ENCODE measurements at regions not wholly inside any gene's neighbourhood (a gene's known extent, or its start where the extent isn't known, plus 50 kb on each side); places are given as distances from the start of the nearest gene placed in this dataset.

DNA sequence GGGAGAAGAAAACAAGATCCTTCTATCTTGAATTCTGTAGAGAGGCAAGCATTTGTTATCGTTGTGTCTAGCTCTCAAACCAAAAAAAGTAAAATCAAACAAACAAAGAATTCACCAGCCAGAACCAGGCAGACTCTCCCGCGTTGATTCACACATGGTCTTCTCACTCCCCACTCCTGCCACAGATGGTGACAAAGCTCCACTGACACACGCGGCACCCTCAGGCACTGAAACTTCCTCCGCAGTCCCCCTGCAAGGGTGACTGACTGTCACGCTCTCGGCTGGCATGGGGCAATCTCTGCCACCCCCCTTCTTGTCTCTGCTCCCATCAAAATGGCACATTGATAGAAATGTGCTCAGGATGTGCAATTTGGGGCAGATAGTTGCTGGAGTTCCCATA lies 304.9 kb downstream of the DHX15 start:
- no peak for DNase-seq

GRCh38 chr4:24278693-24279092 lies 305.7 kb downstream of the DHX15 start:
- DNase-seq: no peak

DNA sequence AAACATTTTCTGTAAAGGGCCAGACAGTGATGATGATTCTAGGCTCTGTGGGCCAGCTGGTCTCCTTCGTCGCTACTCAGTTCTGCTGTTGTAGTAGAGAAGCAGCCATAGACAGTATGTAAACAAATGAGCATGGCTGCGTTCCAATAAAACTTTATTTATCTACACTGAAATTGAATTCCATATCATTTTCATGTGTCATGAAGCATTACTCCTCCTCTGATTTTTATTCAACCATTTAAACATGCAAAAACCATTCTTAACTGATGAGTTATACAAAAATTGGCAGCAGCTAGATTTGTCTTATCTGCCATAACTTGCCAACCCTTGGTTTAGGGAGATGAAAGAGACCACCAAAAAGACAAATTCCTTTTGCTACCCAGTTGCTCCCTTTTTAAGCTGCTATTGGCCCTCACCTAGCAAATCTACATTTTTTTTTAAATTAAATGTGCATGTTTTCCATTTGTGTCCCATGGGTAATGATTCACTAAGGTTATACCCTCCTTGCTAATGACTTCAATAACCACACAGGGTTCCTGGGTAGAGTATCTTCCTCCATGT lies 309.9 kb downstream of the DHX15 start:
- DNase-seq: no peak

DNA sequence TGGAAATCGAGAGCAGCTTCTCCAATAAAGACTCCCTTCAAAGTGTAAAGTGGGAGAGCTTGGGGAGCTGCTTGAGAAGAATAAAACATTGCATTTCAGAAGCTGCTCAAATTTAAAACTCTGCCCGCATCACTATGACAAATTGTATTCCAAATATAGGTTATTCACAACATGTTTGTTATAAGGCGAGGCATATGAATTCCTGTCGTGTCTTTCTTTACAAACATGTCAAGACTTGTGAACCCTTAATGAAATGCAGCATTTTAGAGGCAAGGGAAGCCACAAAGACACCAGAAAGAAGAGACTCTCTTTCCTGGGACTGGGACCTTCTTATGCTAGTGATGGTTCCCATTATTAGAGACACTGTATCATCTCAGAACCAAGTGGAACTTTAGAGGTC lies 311.2 kb downstream of the DHX15 start:
- no peak for DNase-seq

DNA sequence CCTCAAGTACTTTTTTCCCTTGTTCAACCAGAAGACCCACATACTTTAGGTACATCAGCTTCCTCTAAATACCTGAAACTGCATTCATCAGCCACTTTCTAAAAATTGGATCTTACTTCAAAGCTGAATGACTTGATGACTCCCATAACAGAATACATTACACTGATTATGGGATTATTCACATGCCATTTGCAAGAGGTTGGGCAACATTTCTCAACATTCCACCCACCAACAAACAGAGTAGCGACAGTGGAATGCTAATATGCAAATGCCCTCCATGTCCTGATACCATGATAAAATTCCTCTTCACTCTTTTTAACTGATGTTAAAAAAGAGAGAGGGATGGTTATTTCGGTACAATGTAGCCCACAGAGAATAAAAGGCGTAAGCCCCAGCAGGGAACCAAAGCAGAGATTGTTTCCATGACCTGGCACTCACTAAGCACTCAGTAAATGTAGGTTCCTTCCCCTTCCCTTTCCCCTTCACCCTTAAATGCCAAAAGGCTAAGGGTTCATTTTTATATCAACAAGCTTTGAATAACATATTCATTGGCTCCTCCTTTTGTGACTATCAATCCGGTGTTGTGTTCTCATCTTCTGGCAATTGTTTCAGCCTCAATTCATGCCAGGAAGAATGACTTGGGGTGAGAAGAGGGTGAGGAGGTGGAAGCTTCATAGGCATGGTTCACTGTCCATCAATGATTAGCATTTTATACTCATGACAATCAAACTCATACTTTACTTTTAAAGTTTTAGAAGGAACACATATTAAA lies 317.2 kb downstream of the DHX15 start:
- DNase-seq: no peak

DNA sequence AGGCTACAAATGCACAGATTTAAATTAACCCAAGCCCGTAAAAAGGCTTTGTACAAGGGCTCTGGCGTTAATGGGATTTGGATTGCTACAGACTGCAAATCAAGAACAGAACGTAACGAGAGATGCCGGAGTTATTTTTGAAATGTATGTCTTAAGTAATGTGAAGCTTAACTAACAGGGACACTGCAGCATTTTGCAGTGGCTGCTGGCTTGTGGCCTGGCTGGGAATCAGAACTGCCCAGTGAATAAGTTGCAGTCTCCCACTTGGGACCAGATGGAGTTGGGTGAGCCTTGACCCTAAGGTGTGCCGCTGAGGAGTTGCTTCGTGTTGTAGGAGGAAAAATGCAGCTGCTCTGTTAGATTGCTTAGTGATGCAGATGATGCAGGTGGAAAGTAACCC lies 318.4 kb downstream of the DHX15 start:
- no peak for DNase-seq

GRCh38 chr4:24262616-24263015 lies 321.7 kb downstream of the DHX15 start:
- DNase-seq: no peak

DNA sequence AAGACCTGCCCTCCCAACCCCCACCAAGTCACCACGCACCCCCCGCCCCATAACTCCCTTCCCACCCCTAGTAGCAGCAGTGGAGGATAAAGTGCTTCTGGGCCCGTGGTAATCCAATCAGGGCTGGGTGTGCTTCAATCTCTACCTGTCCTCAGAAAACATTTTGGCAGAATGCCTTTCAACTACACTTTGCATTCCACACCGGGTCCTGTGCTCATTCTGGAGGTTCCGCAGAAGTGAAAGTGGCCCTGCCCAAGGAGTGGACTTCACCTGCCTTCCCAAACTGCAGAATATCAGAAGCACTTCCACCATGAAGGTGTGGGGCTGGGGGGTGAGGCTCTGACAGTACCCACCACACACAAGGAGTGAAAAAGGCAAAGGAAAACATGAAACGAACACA lies 322.3 kb downstream of the DHX15 start:
- DNase-seq: no peak

GRCh38 chr4:24260923-24261564 lies 323.3 kb downstream of the DHX15 start:
- DNase-seq: no peak

GRCh38 chr4:24260133-24260715 lies 324.1 kb downstream of the DHX15 start:
- no peak for DNase-seq

DNA sequence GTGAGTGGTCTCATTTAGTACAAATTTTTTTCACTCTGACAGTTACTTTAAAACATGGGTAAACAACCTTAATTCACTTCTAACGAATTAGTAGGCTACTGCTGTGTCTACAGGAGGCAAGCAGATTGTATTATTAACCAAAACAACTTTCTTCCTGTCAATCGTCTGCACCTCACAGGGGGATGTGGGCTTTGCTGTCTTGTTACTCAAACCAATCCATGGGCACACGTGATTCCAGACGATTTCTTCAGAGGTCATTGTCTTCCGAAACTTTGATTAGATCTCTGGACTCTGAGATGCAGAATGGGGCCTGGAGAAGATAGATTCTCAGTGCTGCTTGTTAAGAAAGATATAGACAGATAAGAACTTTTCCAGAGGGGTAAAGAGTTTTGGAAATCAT lies 327.8 kb downstream of the DHX15 start:
- DNase-seq: no peak

DNA sequence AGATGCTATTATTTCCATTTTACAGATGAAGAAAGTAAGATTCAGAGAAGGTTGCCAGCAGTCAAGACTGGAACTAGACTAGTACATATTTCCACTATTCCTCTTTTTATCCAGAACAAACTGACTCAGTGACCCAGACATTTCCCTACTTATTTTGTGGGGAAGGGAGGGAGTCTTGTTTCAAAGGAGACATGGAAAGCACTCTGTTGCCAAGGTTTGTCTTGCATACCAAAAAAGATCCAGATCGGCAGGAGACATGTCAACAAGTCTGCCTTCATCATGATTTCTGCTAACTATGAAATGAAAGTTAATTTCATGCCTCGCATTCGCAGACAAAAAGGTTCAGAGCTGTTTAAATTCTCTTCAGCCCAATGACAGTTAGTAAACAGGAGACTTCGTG lies 328.3 kb downstream of the DHX15 start:
- no peak for DNase-seq

DNA sequence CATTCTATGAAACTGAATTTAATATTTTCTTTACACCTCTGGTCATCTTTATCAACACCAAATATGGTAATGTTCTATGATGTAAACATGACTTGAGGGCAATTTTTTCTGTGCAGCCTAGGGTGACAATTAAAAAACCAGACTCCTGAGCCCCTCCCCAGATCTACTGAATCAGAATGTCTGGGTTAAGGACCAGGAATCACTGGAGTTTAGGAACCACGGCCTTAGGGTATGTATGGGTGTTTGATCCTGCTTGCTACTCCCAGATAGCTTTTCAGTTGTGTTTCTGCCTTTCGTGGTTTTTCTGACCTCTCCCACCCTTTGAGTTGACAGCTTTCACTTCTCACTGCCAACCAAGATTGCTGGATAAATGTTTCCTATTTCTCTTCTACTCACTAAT lies 332.2 kb downstream of the DHX15 start:
- no peak for DNase-seq

- no peak for DNase-seq
Measured at GRCh38 chr4:24251589-24251988, 332.8 kb downstream of the DHX15 start.

- DNase-seq: no peak
Measured at GRCh38 chr4:24249972-24250371, 334.4 kb downstream of the DHX15 start.

GRCh38 chr4:24248674-24249630 lies 335.4 kb downstream of the DHX15 start:
- DNase-seq: no peak

DNA sequence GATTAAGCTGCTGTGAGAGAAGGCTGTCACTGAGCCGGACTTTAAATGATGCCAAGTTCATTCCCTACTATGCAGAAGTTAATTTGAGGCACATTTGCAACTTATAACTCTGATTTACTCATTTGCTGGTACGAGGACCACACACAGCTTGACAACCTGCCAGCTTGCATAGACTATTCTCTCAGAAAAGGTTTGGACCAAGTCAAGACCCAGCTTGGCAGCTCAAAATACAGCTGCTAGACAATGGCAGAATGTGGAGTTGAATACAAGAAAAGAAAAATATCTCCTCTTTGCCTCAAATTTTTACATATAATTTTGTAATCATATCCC lies 338.9 kb downstream of the DHX15 start:
- DNase-seq: no peak

- DNase-seq: no peak
Measured at GRCh38 chr4:24244663-24245490, 339.5 kb downstream of the DHX15 start.

GRCh38 chr4:24243641-24244040 lies 340.7 kb downstream of the DHX15 start:
- DNase-seq: no peak

- no peak for DNase-seq
Measured at GRCh38 chr4:24241511-24241910, 342.8 kb downstream of the DHX15 start.

DNA sequence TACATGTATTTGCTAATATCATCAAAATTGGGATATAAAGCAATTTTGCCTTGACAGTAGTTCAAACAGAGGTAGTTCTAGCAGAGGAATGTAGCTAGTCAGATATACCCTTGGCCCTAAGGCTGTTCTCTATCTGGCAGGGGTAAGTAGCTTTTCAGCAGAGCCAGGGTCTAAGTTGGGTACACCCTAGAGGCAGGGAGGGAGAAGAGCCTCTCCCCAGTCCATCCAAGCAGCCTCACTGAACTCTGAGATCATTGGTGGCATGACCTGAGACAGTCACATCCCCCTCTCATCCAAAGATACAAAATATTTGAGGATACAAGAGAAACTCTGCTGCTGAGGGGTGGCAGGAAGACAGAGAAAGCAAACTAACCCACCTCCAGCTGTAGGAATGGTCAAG lies 343.7 kb downstream of the DHX15 start:
- no peak for DNase-seq

DNA sequence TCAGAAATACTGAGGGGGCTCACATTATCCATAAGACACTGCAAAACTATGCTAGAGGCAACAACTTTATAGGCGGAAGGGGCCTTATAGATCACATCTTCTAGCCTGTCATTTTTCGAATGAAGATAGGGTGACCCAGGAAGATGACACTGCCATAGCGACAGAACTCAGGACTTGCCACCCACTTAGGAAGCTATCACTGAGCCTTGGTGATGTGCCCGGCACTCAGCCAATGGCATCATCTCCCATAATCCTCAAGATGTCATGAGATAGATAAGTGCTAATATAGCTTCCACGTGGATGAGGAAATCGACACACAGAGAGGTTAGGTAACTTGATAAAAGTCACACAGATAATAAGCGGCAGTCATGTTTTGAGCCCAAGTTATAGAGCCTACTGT lies 346.6 kb downstream of the DHX15 start:
- no peak for DNase-seq
